ENCODE measurements at regions not wholly inside any gene's neighbourhood (a gene's known extent, or its start where the extent isn't known, plus 50 kb on each side); places are given as distances from the start of the nearest gene placed in this dataset.

- in situ Hi-C loops (cut with HindIII; ENCODE audit: low sequenced_read_pairs) = no loop called here
- DNase-seq (ENCODE audit: low spot score) = no peak
Measured at GRCh38 chr4:36006226-36006625, 238.1 kb downstream of the ARAP2 start.

GRCh38 chr4:36010397-36010929 lies 233.9 kb downstream of the ARAP2 start:
- DNase-seq (ENCODE audit: low spot score) = no peak
- in situ Hi-C loops (cut with HindIII; ENCODE audit: low sequenced_read_pairs) = no loop called here

- in situ Hi-C loops (cut with HindIII; ENCODE audit: low sequenced_read_pairs) = no loop called here
- no peak for DNase-seq (ENCODE audit: low spot score)
Measured at GRCh38 chr4:36011381-36011780, 232.9 kb downstream of the ARAP2 start.

- in situ Hi-C loops (cut with HindIII; ENCODE audit: low sequenced_read_pairs) = no loop called here
- DNase-seq (ENCODE audit: low spot score) = no peak
Measured at GRCh38 chr4:36012503-36012902, 231.8 kb downstream of the ARAP2 start.

GRCh38 chr4:36013206-36013605 lies 231.1 kb downstream of the ARAP2 start:
- DNase-seq (ENCODE audit: low spot score) = no peak
- in situ Hi-C loops (cut with HindIII; ENCODE audit: low sequenced_read_pairs) = no loop called here

All from G401 (cell line).